Heart left ventricle (tissue), 16 donors: ENCODE measurements at regions not wholly inside any gene's neighbourhood (a gene's known extent, or its start where the extent isn't known, plus 50 kb on each side); places are given as distances from the start of the nearest gene placed in this dataset.
"Not testable (repeated sequence)": the region's sequence is repeated elsewhere in the genome, so short reads cannot be mapped to it uniquely, and the experiment has no call there.

Experiments
- ATAC-seq, 4 donors: fragments of 200-7000 bp; cut with Tn5 transposase; one replicate each; pipeline ENCODE4 v1.9.1; 2020 to 2022; ENCODE audit warnings: moderate library complexity in 4 of 4, mild to moderate bottlenecking in 3 of 4, moderate number of reproducible peaks in 1 of 4
- DNase-seq, 5 donors: peaks; one replicate each; pipeline ENCODE4 v3.0.0-alpha.2; 2020
- H3K27ac ChIP-seq, 12 donors: fragments of 200-600 bp; sonication (generic) in 4 of 12; one replicate each; pipeline versions ENCODE4 v1.5.0 to v1.8.0; 2016 to 2022; ENCODE audit warnings: mild to moderate bottlenecking in 2 of 12
- H3K27me3 ChIP-seq, 9 donors: fragments of 200-600 bp; sonication (generic) in 2 of 9; one replicate each; pipeline versions ENCODE4 v1.5.1 to v1.8.0; 2016 to 2022; ENCODE audit warnings: mild to moderate bottlenecking in 3 of 9
- H3K36me3 ChIP-seq, 9 donors: fragments of 200-600 bp; sonication (generic) in 2 of 9; one replicate each; pipeline versions ENCODE4 v1.5.0 to v1.8.0; 2018 to 2022; ENCODE audit warnings: mild to moderate bottlenecking in 2 of 9
- H3K4me1 ChIP-seq, 12 donors: fragments of 200-600 bp; sonication (generic) in 4 of 12; one replicate each; pipeline versions ENCODE4 v1.5.0 to v1.8.0; 2016 to 2022; ENCODE audit warnings: mild to moderate bottlenecking in 3 of 12
- H3K4me3 ChIP-seq, 12 donors: fragments of 200-600 bp; sonication (generic) in 4 of 12; one replicate each; pipeline versions ENCODE4 v1.5.0 to v1.8.0; 2017 to 2022; ENCODE audit warnings: mild to moderate bottlenecking in 9 of 12, moderate library complexity in 4 of 12
- H3K9me3 ChIP-seq, 12 donors: fragments of 200-600 bp; sonication (generic) in 4 of 12; one replicate each; pipeline versions ENCODE4 v1.5.0 to v1.8.0; 2016 to 2022; ENCODE audit warnings: mild to moderate bottlenecking in 1 of 12
- POLR2A ChIP-seq, 2 donors: fragments of 450-650 bp; IDR thresholded peaks; one replicate each; pipeline ENCODE4 v1.6.1; 2017; ENCODE audit warnings: antibody characterized with exemption in 2 of 2, mild to moderate bottlenecking in 2 of 2, moderate library complexity in 2 of 2
- WGBS, 4 donors: extraction: QIAGEN DNeasy Blood & Tissue Kit in 2 of 4; methylation state at CpG; one replicate each; pipeline versions ENCODE4 v1.1.5 to v1.1.7; 2013 to 2018; 5-methylcytosine and 5-hydroxymethylcytosine counted together
- intact Hi-C, 10 donors: fragments of 100-400 bp; cut with DNase I; formaldehyde crosslinking; loops; one replicate each; pipeline versions ENCODE4 v1.11.1 to v1.14.2; 2022
- TF ChIP-seq, protein P1 (sequence below), 12 donors: fragments of 200-600 bp; sonication (generic) in 4 of 12; IDR thresholded peaks; one replicate each; pipeline versions ENCODE4 v1.5.0 to v1.8.0; 2018 to 2022; ENCODE audit warnings: antibody characterized with exemption in 12 of 12, mild to moderate bottlenecking in 5 of 12
- donor health status: ischemic (EF 13 %, LVEDD 7.1; RV severe dilation, severe dysfunction).
- donor health status: healthy with polysubstance abuse.
- donor health status: DM: no; HTN: yes; CAD: no.
- donor health status: DM: no; HTN: no; CAD: no.
- donor health status: ischemic (EF 25% LVEDD 6.9; RV normal size, moderate dysfunction).
- donor health status: ischemic (EF 25% LVEDD 5.7; RV mildly dilated, moderate dysfunction).
- donor health status: healthy.
- donor health status: DM: yes; HTN: yes; CAD: no.
- donor health status: ischemic (EF 35%, LVEDD 5.7; RV mildly dilated, moderate dysfunction).
- donor health status: nonischemic (EF 11% LVEDD 7.7; RV severe dilation, severe dysfunction).
- donor health status: DM: yes; HTN: yes; CAD: no.
- donor health status: PGD.
- donor health status: ischemic (EF 29% LVEDD 5.4; RV normal size, mild dysfunction).
- donor health status: nonischemic (EF 23%, LVEDD 6.1; RV moderate dilation, normal function).

DNA sequence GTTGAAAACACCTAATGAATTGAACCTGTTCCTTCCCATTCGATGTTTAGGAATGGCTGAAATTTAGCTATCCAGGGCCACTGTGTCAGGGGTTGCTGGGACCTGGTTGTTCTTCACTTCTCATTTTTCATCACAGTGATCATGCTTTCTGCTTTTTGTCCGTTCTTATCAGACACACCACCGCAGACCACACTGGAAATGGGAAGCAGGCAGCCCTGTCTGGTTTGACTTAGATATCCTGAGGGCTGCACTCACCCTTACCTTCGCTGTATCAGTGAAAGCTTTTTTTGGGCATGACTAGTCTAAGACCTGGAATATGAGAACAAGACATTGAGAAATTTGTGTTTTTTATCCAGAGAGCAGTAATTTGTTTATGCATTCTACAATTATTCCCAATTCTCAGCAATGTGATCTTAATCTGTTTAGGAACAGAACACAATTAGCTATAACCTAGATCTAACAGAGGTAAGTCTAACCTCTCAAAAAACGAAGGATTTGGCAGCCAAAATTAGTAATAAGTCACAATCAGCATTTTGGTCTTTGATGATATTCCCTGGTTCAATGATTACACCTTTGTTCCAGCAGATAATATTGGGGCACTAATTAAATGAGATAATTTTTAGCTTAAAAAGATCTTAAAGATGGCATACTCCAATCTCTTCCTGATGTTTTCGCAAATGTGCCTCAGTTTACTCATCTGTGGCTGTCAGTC is 126.0 kb upstream of the GOT2 start:
- 34 to 59% (median 46%) methylated on average over 6 of the region's 6 CpGs for WGBS, 4 donors
- TF ChIP-seq POLR2A (IDR thresholded peaks at IDR 0.05): no peak
- TF ChIP-seq, protein P1, sequence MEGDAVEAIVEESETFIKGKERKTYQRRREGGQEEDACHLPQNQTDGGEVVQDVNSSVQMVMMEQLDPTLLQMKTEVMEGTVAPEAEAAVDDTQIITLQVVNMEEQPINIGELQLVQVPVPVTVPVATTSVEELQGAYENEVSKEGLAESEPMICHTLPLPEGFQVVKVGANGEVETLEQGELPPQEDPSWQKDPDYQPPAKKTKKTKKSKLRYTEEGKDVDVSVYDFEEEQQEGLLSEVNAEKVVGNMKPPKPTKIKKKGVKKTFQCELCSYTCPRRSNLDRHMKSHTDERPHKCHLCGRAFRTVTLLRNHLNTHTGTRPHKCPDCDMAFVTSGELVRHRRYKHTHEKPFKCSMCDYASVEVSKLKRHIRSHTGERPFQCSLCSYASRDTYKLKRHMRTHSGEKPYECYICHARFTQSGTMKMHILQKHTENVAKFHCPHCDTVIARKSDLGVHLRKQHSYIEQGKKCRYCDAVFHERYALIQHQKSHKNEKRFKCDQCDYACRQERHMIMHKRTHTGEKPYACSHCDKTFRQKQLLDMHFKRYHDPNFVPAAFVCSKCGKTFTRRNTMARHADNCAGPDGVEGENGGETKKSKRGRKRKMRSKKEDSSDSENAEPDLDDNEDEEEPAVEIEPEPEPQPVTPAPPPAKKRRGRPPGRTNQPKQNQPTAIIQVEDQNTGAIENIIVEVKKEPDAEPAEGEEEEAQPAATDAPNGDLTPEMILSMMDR (IDR thresholded peaks at IDR 0.05): no peak
- Histone ChIP-seq H3K27ac (no peak overlapping the region), H3K9me3 (peaks cover 0 to 6% (median 0%) of the 10 kb centered on the region in 12 donors), H3K36me3 (no peaks in the 10 kb centered on the region), H3K27me3 (no peaks in the 10 kb centered on the region), H3K4me3 (no peak overlapping the region), H3K4me1 (no peaks in the 10 kb centered on the region)
- DNase-seq (no peak), ATAC-seq (no peak)
- intact Hi-C loops: no loop called here

DNA sequence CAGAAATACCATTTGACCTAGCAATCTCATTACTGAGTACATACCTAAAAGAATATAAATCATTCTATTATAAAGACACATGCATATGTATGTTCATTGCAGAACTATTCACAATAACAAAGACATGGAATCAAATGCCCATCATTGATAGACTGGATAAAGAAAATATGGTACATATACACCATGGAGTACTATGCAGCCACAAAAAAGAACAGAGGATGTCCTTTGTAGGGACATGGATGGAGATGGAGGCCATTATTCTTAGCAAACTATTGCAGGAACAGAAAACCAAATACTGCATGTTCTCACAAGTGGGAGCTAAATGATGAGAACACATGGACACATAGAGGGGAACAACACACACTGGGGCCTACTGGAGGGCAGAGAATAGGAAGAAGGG is 124.5 kb upstream of the GOT2 start:
- H3K9me3 ChIP-seq, H3K4me1 ChIP-seq, H3K27ac ChIP-seq, intact Hi-C loops, DNase-seq, H3K36me3 ChIP-seq, ATAC-seq, H3K27me3 ChIP-seq, H3K4me3 ChIP-seq: not testable (repeated sequence)

DNA sequence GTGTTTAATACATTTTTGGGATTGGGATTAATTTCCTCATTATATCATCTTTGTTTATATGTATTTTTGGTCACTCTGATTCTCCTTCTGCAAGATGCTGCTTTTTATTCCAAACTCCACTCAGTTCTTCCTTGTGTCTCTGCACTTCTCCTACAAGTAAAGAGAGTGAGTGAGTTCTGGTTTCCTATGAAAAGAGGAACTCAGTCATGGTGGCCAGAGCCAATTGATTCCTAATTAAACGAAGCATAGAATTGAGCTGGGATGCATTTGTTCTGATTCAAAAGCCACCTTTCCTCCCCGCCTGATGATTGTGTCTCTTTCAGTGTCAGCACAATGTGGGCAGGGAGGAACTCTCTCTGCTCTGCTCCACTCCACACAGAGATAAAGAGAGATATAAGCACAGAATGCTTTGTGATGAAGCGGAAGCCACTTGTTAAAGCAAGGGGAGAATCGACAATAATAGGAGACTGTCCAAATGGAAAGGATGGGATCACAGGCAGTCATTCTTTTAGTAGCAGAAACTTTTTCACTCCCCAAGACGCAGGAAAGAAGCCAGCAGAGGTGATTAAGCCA is 121.3 kb upstream of the GOT2 start:
- H3K4me1 ChIP-seq: no peaks in the 10 kb centered on the region
- no peaks in the 10 kb centered on the region for H3K27me3 ChIP-seq
- TF ChIP-seq, protein P1 (IDR thresholded peaks at IDR 0.05): no peak
- no peak for TF ChIP-seq POLR2A (IDR thresholded peaks at IDR 0.05)
- DNase-seq (no peak), ATAC-seq (no peak)
- peaks cover 0 to 6% (median 0%) of the 10 kb centered on the region in 12 donors for H3K9me3 ChIP-seq
- 22 to 41% (median 27%) methylated on average over 5 of the region's 5 CpGs for WGBS, 4 donors
- no peak overlapping the region for H3K27ac ChIP-seq
- H3K36me3 ChIP-seq: no peaks in the 10 kb centered on the region
- intact Hi-C loops: no loop called here
- H3K4me3 ChIP-seq: no peak overlapping the region

DNA sequence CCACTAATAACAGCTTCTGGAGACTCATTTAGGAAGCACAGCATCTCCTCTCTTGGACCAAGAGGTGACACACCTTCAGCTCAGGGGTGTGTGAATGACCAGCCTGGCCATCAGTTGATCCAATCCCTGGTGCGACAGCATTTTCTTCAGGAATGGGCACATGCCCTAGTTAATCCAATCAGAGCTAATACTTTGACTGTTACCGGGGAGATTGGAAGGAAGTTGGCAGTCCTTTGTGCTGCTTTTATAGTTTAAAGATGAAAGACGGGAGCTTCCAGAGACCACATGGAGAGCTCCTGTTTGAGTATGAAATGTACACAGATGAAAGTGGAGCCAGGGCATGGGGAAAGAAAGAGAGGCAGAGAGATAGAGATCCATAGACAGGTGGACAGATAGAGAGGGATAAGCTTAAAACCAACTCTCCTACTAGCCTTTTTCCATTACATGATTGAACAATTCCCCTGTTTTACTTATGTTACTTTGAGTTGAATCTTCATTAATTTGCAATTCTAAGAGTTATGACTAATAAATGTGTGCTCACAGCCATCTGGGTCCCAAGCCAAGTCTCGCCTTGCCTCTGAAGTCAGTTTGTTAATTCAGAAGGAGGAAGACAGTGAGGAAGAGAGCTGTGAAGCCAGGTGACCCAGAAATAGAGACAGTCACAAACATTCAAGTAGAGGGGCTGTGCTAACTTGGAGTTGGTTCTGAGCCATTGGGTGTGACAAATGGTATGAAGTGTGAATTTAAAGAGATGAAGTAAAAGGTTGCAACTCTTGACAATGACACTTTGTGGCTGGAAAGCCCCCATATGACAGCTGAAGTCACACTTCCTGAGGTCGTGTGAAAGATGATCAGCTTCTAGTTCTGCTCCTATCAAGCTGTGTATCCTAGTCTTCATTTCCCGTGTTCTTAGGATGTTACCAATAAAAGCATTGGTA is 120.0 kb upstream of the GOT2 start:
- TF ChIP-seq, protein P1 (IDR thresholded peaks at IDR 0.05): no peak
- no peak for TF ChIP-seq POLR2A (IDR thresholded peaks at IDR 0.05)
- Histone ChIP-seq H3K9me3 (peaks cover 0 to 6% (median 0%) of the 10 kb centered on the region in 12 donors), H3K27me3 (no peaks in the 10 kb centered on the region), H3K27ac (no peak overlapping the region), H3K4me3 (no peak overlapping the region), H3K4me1 (peaks cover 0 to 4% (median 0%) of the 10 kb centered on the region in 12 donors), H3K36me3 (no peaks in the 10 kb centered on the region)
- intact Hi-C loops: no loop called here
- no peak for ATAC-seq
- DNase-seq: no peak
- 71 to 77% (median 75%) methylated on average over 6 of the region's 6 CpGs for WGBS, 4 donors
